Right lobe of liver (tissue), 6 donors: ENCODE measurements at regions not wholly inside any gene's neighbourhood (a gene's known extent, or its start where the extent isn't known, plus 50 kb on each side); places are given as distances from the start of the nearest gene placed in this dataset.

Experiments
- ATAC-seq, 4 donors: fragments of 200-7000 bp; cut with Tn5 transposase; one replicate each; pipeline ENCODE4 v1.9.1; 2020; ENCODE audit warnings: mild to moderate bottlenecking in 4 of 4, moderate library complexity in 4 of 4
- DNase-seq, 3 donors: peaks; one replicate each; pipeline ENCODE4 v3.0.0-alpha.2; 2020
- H3K27ac ChIP-seq, 3 donors: fragments of 200-600 bp; one replicate each; pipeline ENCODE4 v1.8.0; 2022
- H3K27me3 ChIP-seq, 2 donors: fragments of 200-600 bp; one replicate each; pipeline ENCODE4 v1.8.0; 2022
- H3K36me3 ChIP-seq, 4 donors: fragments of 200-600 bp; sonication (generic) in 1 of 4; one replicate each; pipeline versions ENCODE4 v1.5.1 to v1.8.0; 2017 to 2022; ENCODE audit warnings: control low read depth in 1 of 4
- H3K4me1 ChIP-seq, 4 donors: fragments of 200-600 bp; sonication (generic) in 1 of 4; one replicate each; pipeline versions ENCODE4 v1.5.1 to v1.8.0; 2017 to 2022; ENCODE audit warnings: control low read depth in 1 of 4
- H3K4me3 ChIP-seq, 3 donors: fragments of 200-600 bp; one replicate each; pipeline ENCODE4 v1.8.0; 2022
- H3K9me3 ChIP-seq, 4 donors: fragments of 200-600 bp; sonication (generic) in 1 of 4; one replicate each; pipeline versions ENCODE4 v1.5.1 to v1.8.0; 2017 to 2022; ENCODE audit warnings: control low read depth in 1 of 4
- CTCF ChIP-seq, 4 donors: fragments of 200-600 bp in 3 of 4; fragments of 450-650 bp in 1 of 4; IDR thresholded peaks; one replicate each; pipeline versions ENCODE4 v1.5.1 to v1.8.0; 2016 to 2022; ENCODE audit warnings: antibody characterized with exemption in 4 of 4, mild to moderate bottlenecking in 2 of 4
- POLR2A ChIP-seq: fragments of 450-650 bp; IDR thresholded peaks from one replicate; pipeline ENCODE4 v1.6.1; 2017; ENCODE audit warnings: antibody characterized with exemption, mild to moderate bottlenecking
- WGBS: methylation state at CpG from one replicate; pipeline ENCODE4 v1.1.6; 2018; ENCODE audit warnings: low coverage, low lambda C conversion rate; ENCODE audit not compliant: insufficient coverage; ENCODE audit errors: missing lambda C conversion rate; 5-methylcytosine and 5-hydroxymethylcytosine counted together
- intact Hi-C, 2 donors: fragments of 100-400 bp; cut with DNase I; formaldehyde crosslinking; loops; one replicate each; pipeline versions ENCODE4 v1.11.2 to v1.14.1; 2022
- donor health status: DM: no; HTN: yes; CAD: no.
- donor health status: DM: no; HTN: no; CAD: no.
- donor health status: DM: no; HTN: no; CAD: no.
- donor health status: DM: no; HTN: yes; CAD: no.
- donor health status: DM: no; HTN: yes; CAD: no.

- H3K36me3 ChIP-seq = no peaks in the 10 kb centered on the region
- no peaks in the 10 kb centered on the region for H3K4me1 ChIP-seq
- intact Hi-C loops = no loop called here
- H3K27me3 ChIP-seq = no peaks in the 10 kb centered on the region
- H3K4me3 ChIP-seq = no peak overlapping the region
- TF ChIP-seq CTCF (IDR thresholded peaks at IDR 0.05) (no peak), POLR2A (no peak)
- ATAC-seq (no peak), DNase-seq (no peak)
- 49% methylated on average over 2 of the region's 2 CpGs for WGBS
- H3K9me3 ChIP-seq = no peaks in the 10 kb centered on the region
- H3K27ac ChIP-seq = no peak overlapping the region
Measured at GRCh38 chr9:81259896-81260295, 429.5 kb downstream of the TLE1 start.

GRCh38 chr9:81256368-81256767 lies 433.0 kb downstream of the TLE1 start:
- DNase-seq (no peak), ATAC-seq (no peak)
- H3K27me3 ChIP-seq = no peaks in the 10 kb centered on the region
- H3K4me3 ChIP-seq = no peak overlapping the region
- TF ChIP-seq POLR2A = no peak
- no peak for TF ChIP-seq CTCF (IDR thresholded peaks at IDR 0.05)
- no peaks in the 10 kb centered on the region for H3K36me3 ChIP-seq
- intact Hi-C loops = no loop called here
- no peaks in the 10 kb centered on the region for H3K9me3 ChIP-seq
- H3K4me1 ChIP-seq = no peaks in the 10 kb centered on the region
- H3K27ac ChIP-seq = no peak overlapping the region

GRCh38 chr9:81250606-81251005 lies 438.7 kb downstream of the TLE1 start:
- Histone ChIP-seq H3K36me3 (no peaks in the 10 kb centered on the region), H3K4me1 (no peaks in the 10 kb centered on the region), H3K27me3 (no peaks in the 10 kb centered on the region), H3K9me3 (no peaks in the 10 kb centered on the region), H3K27ac (no peak overlapping the region), H3K4me3 (no peak overlapping the region)
- no peak for DNase-seq
- no peak for ATAC-seq
- intact Hi-C loops = no loop called here
- TF ChIP-seq CTCF (IDR thresholded peaks at IDR 0.05) (no peak), POLR2A (no peak)
- 33% methylated on average over 1 of the region's 1 CpG for WGBS

GRCh38 chr9:81250041-81250440 lies 439.3 kb downstream of the TLE1 start:
- intact Hi-C loops = no loop called here
- TF ChIP-seq CTCF (IDR thresholded peaks at IDR 0.05) (no peak), POLR2A (no peak)
- no peak overlapping the region for H3K4me3 ChIP-seq
- H3K36me3 ChIP-seq = no peaks in the 10 kb centered on the region
- H3K27me3 ChIP-seq = no peaks in the 10 kb centered on the region
- H3K4me1 ChIP-seq = no peaks in the 10 kb centered on the region
- 64% methylated on average over 3 of the region's 3 CpGs for WGBS
- no peaks in the 10 kb centered on the region for H3K9me3 ChIP-seq
- DNase-seq (no peak), ATAC-seq (no peak)
- no peak overlapping the region for H3K27ac ChIP-seq

GRCh38 chr9:81245254-81245956 lies 443.9 kb downstream of the TLE1 start:
- Histone ChIP-seq H3K4me1 (no peaks in the 10 kb centered on the region), H3K27ac (no peak overlapping the region), H3K9me3 (no peaks in the 10 kb centered on the region), H3K36me3 (no peaks in the 10 kb centered on the region), H3K27me3 (no peaks in the 10 kb centered on the region), H3K4me3 (no peak overlapping the region)
- intact Hi-C loops = no loop called here
- ATAC-seq (no peak), DNase-seq (no peak)
- WGBS = 84% methylated on average over 5 of the region's 5 CpGs
- TF ChIP-seq POLR2A = no peak
- TF ChIP-seq CTCF (IDR thresholded peaks at IDR 0.05) = no peak
